A673 (cell line): ENCODE measurements at regions not wholly inside any gene's neighbourhood (a gene's known extent, or its start where the extent isn't known, plus 50 kb on each side); places are given as distances from the start of the nearest gene placed in this dataset.

ENCODE experiments used
- EZH2 ChIP-seq: fragments of 200-600 bp; sonication (generic); IDR thresholded peaks from 2 replicates; pipeline ENCODE4 v1.6.1; 2017; ENCODE audit warnings: borderline replicate concordance, low read depth, mild to moderate bottlenecking, mixed read lengths, antibody characterized with exemption, low read length; ENCODE audit not compliant: poor library complexity, severe bottlenecking
- TF ChIP-seq, protein P1 (sequence below): fragments of 300-800, 200-600 bp; sonication (generic); conservative IDR thresholded peaks from 2 replicates; pipeline ENCODE4 v1.5.1; 2017; ENCODE audit warnings: low read depth, mild to moderate bottlenecking, antibody characterized with exemption, low read length, moderate library complexity, mixed read lengths

DNA sequence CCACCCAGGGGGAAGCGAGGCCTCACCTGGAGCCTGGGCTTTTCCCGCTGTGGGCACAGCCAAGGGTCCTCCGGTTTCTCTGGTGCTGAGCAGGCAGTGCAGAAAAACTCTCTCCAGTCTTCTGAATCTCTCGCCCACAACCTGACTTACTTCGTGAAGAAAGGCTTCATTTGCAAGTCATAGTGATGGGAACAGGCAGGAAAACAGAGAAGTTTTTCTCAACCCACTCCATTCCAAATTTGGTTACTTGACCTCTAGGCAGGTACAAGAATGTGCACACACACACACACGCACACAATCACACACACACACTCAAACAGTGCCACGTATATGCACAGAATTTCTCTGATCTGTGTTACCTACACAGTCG, 524.5 kb downstream of the CD83 start:
- no peak for TF ChIP-seq EZH2
- TF ChIP-seq, protein P1, sequence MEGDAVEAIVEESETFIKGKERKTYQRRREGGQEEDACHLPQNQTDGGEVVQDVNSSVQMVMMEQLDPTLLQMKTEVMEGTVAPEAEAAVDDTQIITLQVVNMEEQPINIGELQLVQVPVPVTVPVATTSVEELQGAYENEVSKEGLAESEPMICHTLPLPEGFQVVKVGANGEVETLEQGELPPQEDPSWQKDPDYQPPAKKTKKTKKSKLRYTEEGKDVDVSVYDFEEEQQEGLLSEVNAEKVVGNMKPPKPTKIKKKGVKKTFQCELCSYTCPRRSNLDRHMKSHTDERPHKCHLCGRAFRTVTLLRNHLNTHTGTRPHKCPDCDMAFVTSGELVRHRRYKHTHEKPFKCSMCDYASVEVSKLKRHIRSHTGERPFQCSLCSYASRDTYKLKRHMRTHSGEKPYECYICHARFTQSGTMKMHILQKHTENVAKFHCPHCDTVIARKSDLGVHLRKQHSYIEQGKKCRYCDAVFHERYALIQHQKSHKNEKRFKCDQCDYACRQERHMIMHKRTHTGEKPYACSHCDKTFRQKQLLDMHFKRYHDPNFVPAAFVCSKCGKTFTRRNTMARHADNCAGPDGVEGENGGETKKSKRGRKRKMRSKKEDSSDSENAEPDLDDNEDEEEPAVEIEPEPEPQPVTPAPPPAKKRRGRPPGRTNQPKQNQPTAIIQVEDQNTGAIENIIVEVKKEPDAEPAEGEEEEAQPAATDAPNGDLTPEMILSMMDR, result no peak
